Upper lobe of left lung (tissue), 4 donors: ENCODE measurements at regions not wholly inside any gene's neighbourhood (a gene's known extent, or its start where the extent isn't known, plus 50 kb on each side); places are given as distances from the start of the nearest gene placed in this dataset.

Source experiments
- POLR2AphosphoS5 ChIP-seq, 2 donors: sonication (generic); formaldehyde crosslinking; IDR thresholded peaks; one replicate each; pipeline ENCODE4 v1.5.1; 2017; ENCODE audit warnings: antibody characterized with exemption in 2 of 2
- TF ChIP-seq, protein P1 (sequence below), 6 experiments: fragments of 450-650 bp in 4 of 6; fragments of 200-600 bp in 2 of 6; sonication (generic) in 2 of 6; IDR thresholded peaks; one replicate each; pipeline ENCODE4 v1.5.1; 2016 to 2019; ENCODE audit warnings: antibody characterized with exemption in 6 of 6

DNA sequence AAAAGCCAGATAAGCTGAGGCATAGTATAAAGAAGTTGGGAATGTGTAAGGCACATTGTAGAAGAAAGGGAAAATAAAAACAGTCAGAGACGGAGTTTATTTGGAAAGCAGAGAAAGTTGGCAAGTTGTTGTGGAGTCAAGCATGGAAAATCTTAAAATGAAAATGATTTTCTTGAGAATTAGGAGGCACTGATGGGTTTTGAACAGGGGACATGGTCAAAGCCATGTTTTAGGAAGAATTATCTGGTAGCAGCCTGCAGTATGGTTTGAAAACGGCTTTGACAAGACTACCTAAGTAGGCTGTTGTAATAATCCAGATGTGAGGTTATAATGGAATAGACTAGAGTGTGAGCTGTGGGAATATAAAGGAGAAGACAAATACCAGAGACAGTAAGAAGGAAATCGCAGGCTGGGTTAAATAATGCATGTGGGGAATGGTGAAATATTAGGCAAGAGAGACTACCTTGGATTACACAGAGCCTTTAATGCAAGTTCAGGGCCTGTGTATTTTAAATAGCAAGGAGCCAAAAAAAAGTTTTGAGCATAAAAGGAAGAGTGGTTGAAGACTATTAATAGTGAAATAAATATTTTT lies 130.4 kb upstream of the MEOX2 start:
- TF ChIP-seq, protein P1, sequence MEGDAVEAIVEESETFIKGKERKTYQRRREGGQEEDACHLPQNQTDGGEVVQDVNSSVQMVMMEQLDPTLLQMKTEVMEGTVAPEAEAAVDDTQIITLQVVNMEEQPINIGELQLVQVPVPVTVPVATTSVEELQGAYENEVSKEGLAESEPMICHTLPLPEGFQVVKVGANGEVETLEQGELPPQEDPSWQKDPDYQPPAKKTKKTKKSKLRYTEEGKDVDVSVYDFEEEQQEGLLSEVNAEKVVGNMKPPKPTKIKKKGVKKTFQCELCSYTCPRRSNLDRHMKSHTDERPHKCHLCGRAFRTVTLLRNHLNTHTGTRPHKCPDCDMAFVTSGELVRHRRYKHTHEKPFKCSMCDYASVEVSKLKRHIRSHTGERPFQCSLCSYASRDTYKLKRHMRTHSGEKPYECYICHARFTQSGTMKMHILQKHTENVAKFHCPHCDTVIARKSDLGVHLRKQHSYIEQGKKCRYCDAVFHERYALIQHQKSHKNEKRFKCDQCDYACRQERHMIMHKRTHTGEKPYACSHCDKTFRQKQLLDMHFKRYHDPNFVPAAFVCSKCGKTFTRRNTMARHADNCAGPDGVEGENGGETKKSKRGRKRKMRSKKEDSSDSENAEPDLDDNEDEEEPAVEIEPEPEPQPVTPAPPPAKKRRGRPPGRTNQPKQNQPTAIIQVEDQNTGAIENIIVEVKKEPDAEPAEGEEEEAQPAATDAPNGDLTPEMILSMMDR (IDR thresholded peaks at IDR 0.05) = no peak
- TF ChIP-seq POLR2AphosphoS5 (IDR thresholded peaks at IDR 0.05) = no peak
